GOT3 (cell line): ENCODE measurements at regions not wholly inside any gene's neighbourhood (a gene's known extent, or its start where the extent isn't known, plus 50 kb on each side); places are given as distances from the start of the nearest gene placed in this dataset.
A peak's percentile ranks its signal among the peaks of the same experiment; 100 is the strongest.
"Not testable (repeated sequence)": the region's sequence is repeated elsewhere in the genome, so short reads cannot be mapped to it uniquely, and the experiment has no call there.

Experiments
- DNase-seq: peaks from one replicate; lab custom pipeline; 2025; ENCODE audit warnings: mixed read lengths; lab: John Stamatoyannopoulos, UW

- DNase-seq = no peak
These were observed 1242.3 kb upstream of the WWC1 start for GRCh38 chr5:167049043-167049663.

GRCh38 chr5:167049771-167050567 is 1241.5 kb upstream of the WWC1 start:
- no peak for DNase-seq

- DNase-seq = peak; percentile 17
These were observed 1240.7 kb upstream of the WWC1 start for GRCh38 chr5:167050568-167051401.

GRCh38 chr5:167051402-167051768 is 1240.1 kb upstream of the WWC1 start:
- no peak for DNase-seq

GRCh38 chr5:167052791-167053190 is 1238.7 kb upstream of the WWC1 start:
- no peak for DNase-seq

- no peak for DNase-seq
These were observed 1233.8 kb upstream of the WWC1 start for GRCh38 chr5:167057665-167058064.

GRCh38 chr5:167061695-167062094 is 1229.8 kb upstream of the WWC1 start:
- DNase-seq = no peak

GRCh38 chr5:167063116-167063515 is 1228.3 kb upstream of the WWC1 start:
- no peak for DNase-seq

- no peak for DNase-seq
These were observed 1227.7 kb upstream of the WWC1 start for GRCh38 chr5:167063788-167064187.

GRCh38 chr5:167064198-167064776 is 1227.2 kb upstream of the WWC1 start:
- no peak for DNase-seq

GRCh38 chr5:167065794-167066193 is 1225.7 kb upstream of the WWC1 start:
- no peak for DNase-seq

- no peak for DNase-seq
These were observed 1219.3 kb upstream of the WWC1 start for GRCh38 chr5:167071981-167072610.

GRCh38 chr5:167081561-167081960 is 1209.9 kb upstream of the WWC1 start:
- DNase-seq = no peak

GRCh38 chr5:167096816-167097215 is 1194.6 kb upstream of the WWC1 start:
- DNase-seq = no peak

GRCh38 chr5:167104351-167104750 is 1187.1 kb upstream of the WWC1 start:
- no peak for DNase-seq

GRCh38 chr5:167105941-167106340 is 1185.5 kb upstream of the WWC1 start:
- no peak for DNase-seq

GRCh38 chr5:167107684-167108083 is 1183.8 kb upstream of the WWC1 start:
- no peak for DNase-seq

- not testable (repeated sequence) for DNase-seq
These were observed 1183.2 kb upstream of the WWC1 start for GRCh38 chr5:167108266-167108665.

GRCh38 chr5:167112556-167112955 is 1178.9 kb upstream of the WWC1 start:
- no peak for DNase-seq

- DNase-seq = no peak
These were observed 1169.2 kb upstream of the WWC1 start for GRCh38 chr5:167122267-167122666.

- DNase-seq = no peak
These were observed 1168.3 kb upstream of the WWC1 start for GRCh38 chr5:167123126-167123525.

- DNase-seq = no peak
These were observed 1162.9 kb upstream of the WWC1 start for GRCh38 chr5:167128581-167128980.
